ENCODE measurements at regions not wholly inside any gene's neighbourhood (a gene's known extent, or its start where the extent isn't known, plus 50 kb on each side); places are given as distances from the start of the nearest gene placed in this dataset.

DNA sequence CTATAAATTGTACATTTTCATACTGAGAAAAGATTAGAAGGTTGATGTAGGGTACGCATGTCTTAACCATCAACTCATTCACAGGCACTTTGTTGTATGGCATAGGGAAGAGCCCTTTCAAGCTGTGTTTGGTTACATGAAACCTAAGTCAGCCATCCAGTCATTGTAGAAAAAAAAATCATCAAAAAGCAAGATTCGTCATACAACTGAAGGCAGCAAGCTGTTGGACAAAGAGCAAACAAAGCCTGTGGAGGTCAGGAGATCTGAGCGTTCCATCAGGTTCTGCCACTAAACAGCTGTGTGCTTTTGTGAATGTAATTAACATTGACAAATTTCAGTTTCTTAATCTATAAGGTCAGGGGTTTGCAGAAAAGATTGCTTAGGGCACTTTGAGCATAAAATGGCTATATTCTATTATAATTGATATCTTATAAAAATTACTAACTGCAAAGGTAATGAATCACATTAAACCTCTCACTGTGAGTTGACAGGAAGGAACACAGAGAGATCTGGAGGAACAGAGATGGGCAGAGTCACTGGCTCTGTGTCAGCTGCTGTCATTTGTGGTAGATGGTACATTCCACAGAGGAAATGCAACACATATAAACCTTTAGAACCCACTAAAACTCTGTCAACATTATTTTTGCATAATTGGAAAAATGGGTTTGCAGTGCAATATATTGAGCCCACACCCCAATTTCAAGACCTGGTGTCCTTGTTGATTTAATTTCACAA is 66.3 kb upstream of the MYOCD start:
- no peak overlapping the region for H3K18ac ChIP-seq (ENCODE audit: low read depth in 1 of 2, low read length in 2 of 2)
- no peaks in the 10 kb centered on the region for H3K27me3 ChIP-seq (ENCODE audit: control insufficient read depth in 1 of 2, insufficient read depth in 1 of 2, low read length in 2 of 2)
- H3K4me2 ChIP-seq (ENCODE audit: low read length, poor library complexity, severe bottlenecking): no peak overlapping the region
- H3K27ac ChIP-seq (ENCODE audit: low read length, poor library complexity, severe bottlenecking): peak overlapping the region; percentile 52
- no peak overlapping the region for H2BK15ac ChIP-seq (ENCODE audit: low read depth, poor library complexity, severe bottlenecking)
- no peaks in the 10 kb centered on the region for H3K9me3 ChIP-seq (ENCODE audit: control insufficient read depth, low read length)
- H3K4ac ChIP-seq (ENCODE audit: low read depth in 1 of 2, low read length in 2 of 2): no peak overlapping the region
- H3K14ac ChIP-seq (ENCODE audit: low read length in 2 of 2): no peak overlapping the region
- no peak overlapping the region for H2BK12ac ChIP-seq (ENCODE audit: low read length in 2 of 2)
- H4K8ac ChIP-seq (ENCODE audit: low read length): no peak overlapping the region
- no peak overlapping the region for H3K23ac ChIP-seq (ENCODE audit: low read length in 2 of 2)
- 72% methylated on average over 3 of the region's 3 CpGs for WGBS
- peaks cover 1% of the 10 kb centered on the region for H3K4me1 ChIP-seq (ENCODE audit: control insufficient read depth, insufficient read depth, low read depth, low read length)
- H2BK120ac ChIP-seq (ENCODE audit: low read depth, low read length): no peak overlapping the region
- no peak overlapping the region for H2BK5ac ChIP-seq (ENCODE audit: low read depth, low read length, poor library complexity, severe bottlenecking)
- H3K9ac ChIP-seq (ENCODE audit: low read length): no peak overlapping the region
- H2AK5ac ChIP-seq (ENCODE audit: low read length, severe bottlenecking): no peak overlapping the region
- H4K91ac ChIP-seq (ENCODE audit: low read length): no peak overlapping the region
- no peaks in the 10 kb centered on the region for H3K36me3 ChIP-seq (ENCODE audit: control insufficient read depth in 1 of 2, insufficient read depth in 2 of 2, low read depth in 1 of 2, low read length in 2 of 2)
- H2AFZ ChIP-seq (ENCODE audit: low read depth, low read length): no peak overlapping the region
- peak; percentile 37 for DNase-seq
- H3K79me1 ChIP-seq (replicated peaks; ENCODE audit: low read length, poor library complexity, severe bottlenecking): no peaks in the 10 kb centered on the region
- no peak overlapping the region for H3K4me3 ChIP-seq (ENCODE audit: insufficient read depth in 1 of 2, low read depth in 1 of 2, low read length in 2 of 2)

DNA sequence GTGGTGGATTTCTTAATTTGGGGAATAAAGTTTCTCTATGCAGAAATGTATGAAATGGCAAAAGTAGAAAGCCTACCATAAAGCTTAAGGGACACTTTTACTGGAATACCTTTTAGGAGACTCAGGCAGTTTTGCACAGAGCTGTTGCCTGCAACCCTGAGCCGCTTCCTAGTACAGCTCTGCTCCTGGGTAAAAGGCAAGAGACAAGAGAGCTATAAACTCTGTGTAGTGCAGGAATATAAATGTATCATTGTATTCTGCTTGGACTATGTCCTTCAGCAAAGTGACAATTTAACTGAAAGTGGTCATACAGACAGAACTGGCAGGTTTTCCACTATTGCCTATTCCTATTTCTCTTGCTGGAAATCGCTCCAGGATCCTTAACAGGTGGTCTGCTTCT is 65.3 kb upstream of the MYOCD start:
- Histone ChIP-seq H2AK5ac (ENCODE audit: low read length, severe bottlenecking) (no peak overlapping the region), H3K4ac (ENCODE audit: low read depth in 1 of 2, low read length in 2 of 2) (no peak overlapping the region), H3K9me3 (ENCODE audit: control insufficient read depth, low read length) (no peaks in the 10 kb centered on the region), H3K18ac (ENCODE audit: low read depth in 1 of 2, low read length in 2 of 2) (no peak overlapping the region), H4K8ac (ENCODE audit: low read length) (no peak overlapping the region), H2AFZ (ENCODE audit: low read depth, low read length) (no peak overlapping the region), H3K23ac (ENCODE audit: low read length in 2 of 2) (no peak overlapping the region), H3K14ac (ENCODE audit: low read length in 2 of 2) (no peak overlapping the region), H3K79me1 (replicated peaks; ENCODE audit: low read length, poor library complexity, severe bottlenecking) (no peaks in the 10 kb centered on the region), H2BK120ac (ENCODE audit: low read depth, low read length) (no peak overlapping the region), H3K27me3 (ENCODE audit: control insufficient read depth in 1 of 2, insufficient read depth in 1 of 2, low read length in 2 of 2) (no peaks in the 10 kb centered on the region), H2BK15ac (ENCODE audit: low read depth, poor library complexity, severe bottlenecking) (no peak overlapping the region), H3K36me3 (ENCODE audit: control insufficient read depth in 1 of 2, insufficient read depth in 2 of 2, low read depth in 1 of 2, low read length in 2 of 2) (no peaks in the 10 kb centered on the region), H3K27ac (ENCODE audit: low read length, poor library complexity, severe bottlenecking) (peak overlapping the region; percentile 54), H2BK12ac (ENCODE audit: low read length in 2 of 2) (no peak overlapping the region), H3K4me1 (ENCODE audit: control insufficient read depth, insufficient read depth, low read depth, low read length) (peaks cover 4% of the 10 kb centered on the region), H3K4me2 (ENCODE audit: low read length, poor library complexity, severe bottlenecking) (no peak overlapping the region), H4K91ac (ENCODE audit: low read length) (no peak overlapping the region), H2BK5ac (ENCODE audit: low read depth, low read length, poor library complexity, severe bottlenecking) (no peak overlapping the region), H3K4me3 (ENCODE audit: insufficient read depth in 1 of 2, low read depth in 1 of 2, low read length in 2 of 2) (no peak overlapping the region), H3K9ac (ENCODE audit: low read length) (no peak overlapping the region)
- 75% methylated on average over 2 of the region's 2 CpGs for WGBS
- DNase-seq: no peak

DNA sequence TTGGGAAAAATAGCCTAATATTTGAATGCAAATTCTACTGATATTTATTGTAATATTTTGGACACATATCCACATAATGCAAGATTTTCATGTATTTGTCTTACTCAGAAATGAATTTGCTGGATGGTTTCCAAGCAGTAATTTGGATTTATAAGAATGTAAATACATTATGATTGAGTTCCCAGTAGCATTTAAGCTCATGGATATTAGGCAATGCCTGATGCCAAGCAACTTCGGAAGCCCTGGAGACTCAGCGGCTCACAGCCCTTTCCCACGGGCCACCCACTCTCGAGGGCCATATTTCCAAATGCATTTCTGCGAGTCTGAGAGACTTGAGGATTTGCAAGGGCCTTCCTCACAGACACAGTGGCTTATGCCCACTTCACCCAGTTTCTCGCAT is 62.1 kb upstream of the MYOCD start:
- Histone ChIP-seq H3K18ac (ENCODE audit: low read depth in 1 of 2, low read length in 2 of 2) (no peak overlapping the region), H2BK12ac (ENCODE audit: low read length in 2 of 2) (no peak overlapping the region), H2AFZ (ENCODE audit: low read depth, low read length) (no peak overlapping the region), H3K9me3 (ENCODE audit: control insufficient read depth, low read length) (no peaks in the 10 kb centered on the region), H2BK5ac (ENCODE audit: low read depth, low read length, poor library complexity, severe bottlenecking) (no peak overlapping the region), H2AK5ac (ENCODE audit: low read length, severe bottlenecking) (peak overlapping the region; percentile 29), H4K91ac (ENCODE audit: low read length) (no peak overlapping the region), H3K23ac (ENCODE audit: low read length in 2 of 2) (no peak overlapping the region), H3K4me3 (ENCODE audit: insufficient read depth in 1 of 2, low read depth in 1 of 2, low read length in 2 of 2) (no peak overlapping the region), H3K4me1 (ENCODE audit: control insufficient read depth, insufficient read depth, low read depth, low read length) (peaks cover 4% of the 10 kb centered on the region), H2BK15ac (ENCODE audit: low read depth, poor library complexity, severe bottlenecking) (no peak overlapping the region), H3K27ac (ENCODE audit: low read length, poor library complexity, severe bottlenecking) (no peak overlapping the region), H3K4me2 (ENCODE audit: low read length, poor library complexity, severe bottlenecking) (no peak overlapping the region), H3K9ac (ENCODE audit: low read length) (no peak overlapping the region), H2BK120ac (ENCODE audit: low read depth, low read length) (no peak overlapping the region), H3K27me3 (ENCODE audit: control insufficient read depth in 1 of 2, insufficient read depth in 1 of 2, low read length in 2 of 2) (no peaks in the 10 kb centered on the region), H3K14ac (ENCODE audit: low read length in 2 of 2) (no peak overlapping the region), H4K8ac (ENCODE audit: low read length) (no peak overlapping the region), H3K36me3 (ENCODE audit: control insufficient read depth in 1 of 2, insufficient read depth in 2 of 2, low read depth in 1 of 2, low read length in 2 of 2) (no peaks in the 10 kb centered on the region), H3K79me1 (replicated peaks; ENCODE audit: low read length, poor library complexity, severe bottlenecking) (no peaks in the 10 kb centered on the region), H3K4ac (ENCODE audit: low read depth in 1 of 2, low read length in 2 of 2) (no peak overlapping the region)
- WGBS: 95% methylated on average over 6 of the region's 6 CpGs
- no peak for DNase-seq

DNA sequence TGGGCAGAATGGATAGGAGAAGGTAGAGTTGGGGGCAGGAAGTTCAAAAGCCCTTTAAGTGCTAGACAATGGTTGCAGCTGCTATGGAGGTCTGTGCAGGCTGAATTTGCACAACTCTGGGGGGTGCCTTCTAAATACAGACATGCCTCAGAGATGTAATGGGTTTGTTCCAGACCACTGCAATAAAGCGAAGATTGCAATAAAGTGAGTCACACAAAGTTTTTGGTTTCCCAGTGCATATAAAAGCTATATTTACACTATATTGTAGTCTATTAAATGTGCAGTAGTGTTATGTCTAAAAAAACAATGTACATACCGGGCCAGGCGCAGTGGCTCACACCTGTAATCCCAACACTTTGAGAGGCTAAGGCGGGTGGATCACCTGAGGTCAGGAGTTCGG is 60.5 kb upstream of the MYOCD start:
- Histone ChIP-seq H3K23ac (ENCODE audit: low read length in 2 of 2) (no peak overlapping the region), H3K36me3 (ENCODE audit: control insufficient read depth in 1 of 2, insufficient read depth in 2 of 2, low read depth in 1 of 2, low read length in 2 of 2) (no peaks in the 10 kb centered on the region), H3K4me2 (ENCODE audit: low read length, poor library complexity, severe bottlenecking) (no peak overlapping the region), H2AFZ (ENCODE audit: low read depth, low read length) (no peak overlapping the region), H2BK120ac (ENCODE audit: low read depth, low read length) (no peak overlapping the region), H3K9ac (ENCODE audit: low read length) (no peak overlapping the region), H3K79me1 (replicated peaks; ENCODE audit: low read length, poor library complexity, severe bottlenecking) (no peaks in the 10 kb centered on the region), H2BK15ac (ENCODE audit: low read depth, poor library complexity, severe bottlenecking) (no peak overlapping the region), H3K27ac (ENCODE audit: low read length, poor library complexity, severe bottlenecking) (no peak overlapping the region), H3K4ac (ENCODE audit: low read depth in 1 of 2, low read length in 2 of 2) (no peak overlapping the region), H4K8ac (ENCODE audit: low read length) (no peak overlapping the region), H3K27me3 (ENCODE audit: control insufficient read depth in 1 of 2, insufficient read depth in 1 of 2, low read length in 2 of 2) (no peaks in the 10 kb centered on the region), H4K91ac (ENCODE audit: low read length) (no peak overlapping the region), H3K18ac (ENCODE audit: low read depth in 1 of 2, low read length in 2 of 2) (peak overlapping the region in 1 of 2 experiments; percentile 12), H2AK5ac (ENCODE audit: low read length, severe bottlenecking) (no peak overlapping the region), H3K9me3 (ENCODE audit: control insufficient read depth, low read length) (no peaks in the 10 kb centered on the region), H2BK12ac (ENCODE audit: low read length in 2 of 2) (no peak overlapping the region), H3K4me1 (ENCODE audit: control insufficient read depth, insufficient read depth, low read depth, low read length) (peaks cover 3% of the 10 kb centered on the region), H2BK5ac (ENCODE audit: low read depth, low read length, poor library complexity, severe bottlenecking) (no peak overlapping the region), H3K14ac (ENCODE audit: low read length in 2 of 2) (no peak overlapping the region), H3K4me3 (ENCODE audit: insufficient read depth in 1 of 2, low read depth in 1 of 2, low read length in 2 of 2) (no peak overlapping the region)
- 97% methylated on average over 3 of the region's 5 CpGs for WGBS
- DNase-seq: peak; percentile 40
